ENCODE measurements at regions not wholly inside any gene's neighbourhood (a gene's known extent, or its start where the extent isn't known, plus 50 kb on each side); places are given as distances from the start of the nearest gene placed in this dataset.

DNA sequence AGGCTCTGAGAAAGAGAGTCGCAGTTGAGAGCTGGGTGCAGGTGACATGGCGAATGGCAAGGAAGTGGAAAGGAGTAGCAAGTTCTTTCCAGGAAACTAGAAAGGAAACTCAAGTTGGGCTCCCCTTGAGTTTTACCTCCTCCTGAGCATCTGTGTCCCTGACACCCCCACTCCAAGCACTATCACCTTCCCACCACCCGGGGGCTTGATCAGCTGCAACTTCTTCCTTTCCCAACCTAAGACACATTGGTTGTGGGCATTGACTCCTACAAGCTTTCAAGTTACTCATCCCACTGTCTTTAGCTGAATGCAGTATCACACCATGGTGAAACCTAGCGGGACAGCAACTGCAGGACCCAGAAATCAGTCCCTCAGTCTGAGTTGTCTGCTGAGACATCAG, 256.6 kb upstream of the NR2F2 start:
- intact Hi-C loops (cut with DNase I; ENCODE audit: low total_unique reads) = no loop called here
- Histone ChIP-seq H3K9me3 (no peaks in the 10 kb centered on the region), H3K4me3 (no peak overlapping the region), H3K27ac (no peak overlapping the region), H3K4me1 (peaks cover 0 to 12% (median 3%) of the 10 kb centered on the region in 4 donors), H3K27me3 (no peaks in the 10 kb centered on the region), H3K36me3 (no peaks in the 10 kb centered on the region)
- no peak for DNase-seq
- TF ChIP-seq, protein P1, sequence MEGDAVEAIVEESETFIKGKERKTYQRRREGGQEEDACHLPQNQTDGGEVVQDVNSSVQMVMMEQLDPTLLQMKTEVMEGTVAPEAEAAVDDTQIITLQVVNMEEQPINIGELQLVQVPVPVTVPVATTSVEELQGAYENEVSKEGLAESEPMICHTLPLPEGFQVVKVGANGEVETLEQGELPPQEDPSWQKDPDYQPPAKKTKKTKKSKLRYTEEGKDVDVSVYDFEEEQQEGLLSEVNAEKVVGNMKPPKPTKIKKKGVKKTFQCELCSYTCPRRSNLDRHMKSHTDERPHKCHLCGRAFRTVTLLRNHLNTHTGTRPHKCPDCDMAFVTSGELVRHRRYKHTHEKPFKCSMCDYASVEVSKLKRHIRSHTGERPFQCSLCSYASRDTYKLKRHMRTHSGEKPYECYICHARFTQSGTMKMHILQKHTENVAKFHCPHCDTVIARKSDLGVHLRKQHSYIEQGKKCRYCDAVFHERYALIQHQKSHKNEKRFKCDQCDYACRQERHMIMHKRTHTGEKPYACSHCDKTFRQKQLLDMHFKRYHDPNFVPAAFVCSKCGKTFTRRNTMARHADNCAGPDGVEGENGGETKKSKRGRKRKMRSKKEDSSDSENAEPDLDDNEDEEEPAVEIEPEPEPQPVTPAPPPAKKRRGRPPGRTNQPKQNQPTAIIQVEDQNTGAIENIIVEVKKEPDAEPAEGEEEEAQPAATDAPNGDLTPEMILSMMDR (IDR thresholded peaks at IDR 0.05) = no peak

DNA sequence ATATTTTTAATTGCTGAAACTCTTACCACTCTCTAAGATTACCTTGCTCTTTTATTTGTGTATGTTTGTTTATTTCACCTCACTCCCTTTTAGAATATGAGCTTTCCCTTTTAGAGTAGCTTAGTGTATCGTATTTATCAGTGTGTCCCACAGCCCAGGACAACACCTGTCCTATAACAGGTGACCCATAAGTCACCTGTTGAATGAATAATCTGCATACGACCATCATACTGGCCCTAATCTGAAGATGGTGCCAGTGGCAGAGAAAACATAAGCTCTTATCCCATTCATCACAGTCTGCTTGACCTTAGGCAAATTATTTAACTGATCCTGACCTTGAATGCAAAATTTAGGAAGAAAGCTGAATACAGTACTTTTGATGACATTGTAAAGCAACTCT, 254.6 kb upstream of the NR2F2 start:
- Histone ChIP-seq H3K4me3 (no peak overlapping the region), H3K36me3 (no peaks in the 10 kb centered on the region), H3K4me1 (peaks cover 0 to 7% (median 0%) of the 10 kb centered on the region in 4 donors), H3K27ac (no peak overlapping the region), H3K9me3 (no peaks in the 10 kb centered on the region), H3K27me3 (no peaks in the 10 kb centered on the region)
- DNase-seq = no peak
- intact Hi-C loops (cut with DNase I; ENCODE audit: low total_unique reads) = no loop called here
- TF ChIP-seq, protein P1 (IDR thresholded peaks at IDR 0.05) = no peak

DNA sequence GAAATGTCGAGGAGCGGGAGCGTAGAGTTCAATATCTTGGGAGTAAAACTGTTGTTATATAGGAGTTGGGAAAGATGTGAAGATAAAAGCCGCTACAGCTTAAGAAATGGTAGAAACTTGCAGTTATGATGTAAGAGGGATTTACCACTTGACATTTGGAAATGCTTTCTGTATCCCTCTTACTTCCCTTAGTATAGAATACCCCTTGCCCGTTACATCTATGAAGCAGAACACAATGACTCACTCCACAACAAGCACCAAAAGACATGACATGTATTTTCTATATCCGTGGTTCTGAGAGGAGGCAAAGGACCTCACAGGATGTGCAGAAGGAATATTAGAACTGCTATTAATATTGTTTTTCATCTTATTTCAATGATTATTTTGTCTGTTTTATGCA, 254.2 kb upstream of the NR2F2 start:
- Histone ChIP-seq H3K9me3 (no peaks in the 10 kb centered on the region), H3K27me3 (no peaks in the 10 kb centered on the region), H3K27ac (no peak overlapping the region), H3K4me1 (peaks cover 0 to 7% (median 0%) of the 10 kb centered on the region in 4 donors), H3K4me3 (no peak overlapping the region), H3K36me3 (no peaks in the 10 kb centered on the region)
- TF ChIP-seq, protein P1 (IDR thresholded peaks at IDR 0.05) = no peak
- intact Hi-C loops (cut with DNase I; ENCODE audit: low total_unique reads) = no loop called here
- DNase-seq = no peak

DNA sequence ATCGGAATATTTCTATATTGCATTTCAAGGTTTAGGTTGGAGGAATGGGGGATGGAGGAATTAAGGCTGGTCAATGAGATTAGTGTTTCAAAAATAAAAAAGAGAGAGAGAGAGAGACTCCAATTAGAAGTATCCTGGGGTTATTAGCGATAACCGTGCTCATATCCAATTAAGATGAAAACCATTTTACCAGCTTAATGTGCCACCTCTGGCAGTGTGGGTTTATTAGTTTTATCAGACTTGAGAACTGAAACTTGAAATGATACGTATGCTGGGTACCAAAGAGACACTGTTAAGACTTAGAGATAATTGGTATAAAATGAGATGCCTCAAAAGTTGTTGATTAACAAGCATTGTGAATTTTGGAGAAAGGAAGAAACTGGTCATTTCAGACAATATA, 251.5 kb upstream of the NR2F2 start:
- no peaks in the 10 kb centered on the region for H3K9me3 ChIP-seq
- intact Hi-C loops (cut with DNase I; ENCODE audit: low total_unique reads) = no loop called here
- no peak overlapping the region for H3K27ac ChIP-seq
- no peak for DNase-seq
- peaks cover 0 to 7% (median 0%) of the 10 kb centered on the region in 4 donors for H3K4me1 ChIP-seq
- TF ChIP-seq, protein P1 (IDR thresholded peaks at IDR 0.05) = no peak
- H3K27me3 ChIP-seq = no peaks in the 10 kb centered on the region
- H3K36me3 ChIP-seq = peaks cover 0 to 6% (median 0%) of the 10 kb centered on the region in 3 donors
- no peak overlapping the region for H3K4me3 ChIP-seq

DNA sequence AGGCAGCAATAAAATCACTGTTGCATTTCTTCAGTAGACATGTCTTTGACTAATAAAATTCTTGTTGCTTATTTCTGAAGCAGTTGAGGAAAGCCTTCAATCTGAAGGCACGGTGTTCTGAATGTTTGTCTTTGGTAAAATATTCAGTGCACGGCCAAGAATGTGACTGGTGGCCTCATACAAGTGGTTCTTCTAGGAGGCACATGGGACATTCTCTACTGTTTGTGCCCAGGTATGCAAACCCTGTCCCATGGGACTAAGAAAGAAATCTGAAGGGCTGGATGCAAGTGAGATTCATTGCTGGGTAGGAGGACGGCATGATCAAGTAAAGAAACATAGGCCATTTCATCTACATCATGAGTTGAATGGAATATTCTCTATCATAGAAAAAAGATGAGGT, 250.6 kb upstream of the NR2F2 start:
- H3K4me3 ChIP-seq = no peak overlapping the region
- peak overlapping the region in 1 of 2 donors; percentile 6 for H3K27ac ChIP-seq
- DNase-seq = no peak
- intact Hi-C loops (cut with DNase I; ENCODE audit: low total_unique reads) = no loop called here
- H3K4me1 ChIP-seq = peaks cover 0 to 7% (median 0%) of the 10 kb centered on the region in 4 donors
- no peaks in the 10 kb centered on the region for H3K9me3 ChIP-seq
- peaks cover 0 to 6% (median 0%) of the 10 kb centered on the region in 3 donors for H3K36me3 ChIP-seq
- no peaks in the 10 kb centered on the region for H3K27me3 ChIP-seq
- TF ChIP-seq, protein P1 (IDR thresholded peaks at IDR 0.05) = no peak

DNA sequence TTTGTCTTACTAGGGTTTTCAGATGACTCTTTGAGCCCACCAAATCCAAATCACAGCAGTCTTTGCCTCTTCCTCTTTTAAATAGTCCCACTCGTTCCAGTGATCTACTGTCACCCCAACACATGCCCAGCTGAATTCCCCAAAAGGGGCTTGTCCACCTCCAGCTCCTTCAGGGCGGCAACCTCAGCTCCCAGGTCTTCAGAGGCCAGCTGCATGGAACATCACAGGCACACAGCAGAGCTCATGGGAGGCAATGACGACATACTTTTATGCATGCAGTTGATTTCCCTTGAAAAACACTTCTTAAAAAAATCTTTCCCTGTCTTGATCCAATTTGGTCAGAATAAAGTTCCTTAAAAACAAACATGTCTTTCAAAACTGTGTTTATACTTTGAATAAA, 244.3 kb upstream of the NR2F2 start:
- intact Hi-C loops (cut with DNase I; ENCODE audit: low total_unique reads) = no loop called here
- Histone ChIP-seq H3K4me3 (no peak overlapping the region), H3K27ac (no peak overlapping the region), H3K9me3 (no peaks in the 10 kb centered on the region), H3K36me3 (peaks cover 0 to 6% (median 0%) of the 10 kb centered on the region in 3 donors), H3K27me3 (no peaks in the 10 kb centered on the region), H3K4me1 (peaks cover 0 to 27% (median 4%) of the 10 kb centered on the region in 4 donors)
- TF ChIP-seq, protein P1 (IDR thresholded peaks at IDR 0.05) = no peak
- DNase-seq = no peak
